ENCODE measurements at regions not wholly inside any gene's neighbourhood (a gene's known extent, or its start where the extent isn't known, plus 50 kb on each side); places are given as distances from the start of the nearest gene placed in this dataset.

GRCh38 chr5:96509721-96510350, 76.8 kb upstream of the PCSK1 start:
- intact Hi-C loops (cut with micrococcal nuclease; ENCODE audit: unreplicated experiment), result no loop called here
- H2AFZ ChIP-seq (ENCODE audit: low read length), result no peak overlapping the region
- no peaks in the 10 kb centered on the region for H3K9me2 ChIP-seq (ENCODE audit: insufficient read depth, low read length)
- TF ChIP-seq EZH2phosphoT487 (IDR thresholded peaks at IDR 0.05; ENCODE audit: borderline replicate concordance, low read depth, low read length), result no peak
- no peak for TF ChIP-seq CTCF (conservative IDR thresholded peaks at IDR 0.05; ENCODE audit: low read length)
- H4K20me1 ChIP-seq (ENCODE audit: insufficient read depth, low read length), result no peaks in the 10 kb centered on the region
- H3K79me2 ChIP-seq (ENCODE audit: insufficient read depth, low read depth, low read length), result no peaks in the 10 kb centered on the region
- ChIA-PET CTCF (ENCODE audit: unreplicated experiment) (no interaction called here), POLR2A (no interaction called here)
- BruUV-seq (replicated peaks), result no TSS peak
- H3K4me2 ChIP-seq (ENCODE audit: low read length), result no peak overlapping the region
- no peak overlapping the region for H3K27ac ChIP-seq (ENCODE audit: low read depth, low read length, poor library complexity, severe bottlenecking)
- no peak overlapping the region for H3K4me3 ChIP-seq (ENCODE audit: low read depth, low read length, poor library complexity, severe bottlenecking)
- H3K4me1 ChIP-seq (ENCODE audit: insufficient read depth, low read length, poor library complexity, severe bottlenecking), result no peaks in the 10 kb centered on the region
- no peak for DNase-seq (ENCODE audit: low spot score)
- no peaks in the 10 kb centered on the region for H3K9me3 ChIP-seq (ENCODE audit: low read length)
- H3K36me3 ChIP-seq (ENCODE audit: insufficient read depth, low read length), result no peaks in the 10 kb centered on the region

GRCh38 chr5:96516631-96517071, 83.6 kb upstream of the PCSK1 start:
- Histone ChIP-seq H3K4me2 (ENCODE audit: low read length) (no peak overlapping the region), H3K9me3 (ENCODE audit: low read length) (no peaks in the 10 kb centered on the region), H3K4me1 (ENCODE audit: insufficient read depth, low read length, poor library complexity, severe bottlenecking) (no peaks in the 10 kb centered on the region), H3K36me3 (ENCODE audit: insufficient read depth, low read length) (no peaks in the 10 kb centered on the region), H3K79me2 (ENCODE audit: insufficient read depth, low read depth, low read length) (no peaks in the 10 kb centered on the region), H3K4me3 (ENCODE audit: low read depth, low read length, poor library complexity, severe bottlenecking) (no peak overlapping the region), H2AFZ (ENCODE audit: low read length) (no peak overlapping the region), H3K27ac (ENCODE audit: low read depth, low read length, poor library complexity, severe bottlenecking) (no peak overlapping the region), H3K9me2 (ENCODE audit: insufficient read depth, low read length) (no peaks in the 10 kb centered on the region), H4K20me1 (ENCODE audit: insufficient read depth, low read length) (no peaks in the 10 kb centered on the region)
- intact Hi-C loops (cut with micrococcal nuclease; ENCODE audit: unreplicated experiment), result no loop called here
- TF ChIP-seq CTCF (conservative IDR thresholded peaks at IDR 0.05; ENCODE audit: low read length) (no peak), EZH2phosphoT487 (IDR thresholded peaks at IDR 0.05; ENCODE audit: borderline replicate concordance, low read depth, low read length) (no peak)
- BruUV-seq (replicated peaks), result no TSS peak
- ChIA-PET CTCF (ENCODE audit: unreplicated experiment) (no interaction called here), POLR2A (interaction anchor here (0.8 kb wide), 1 partner anchor 11 kb away, joined by 3 read pairs; no protein-coding TSS in a partner anchor)
- DNase-seq (ENCODE audit: low spot score), result no peak

GRCh38 chr5:96517295-96517694, 84.2 kb upstream of the PCSK1 start:
- no peak for TF ChIP-seq EZH2phosphoT487 (IDR thresholded peaks at IDR 0.05; ENCODE audit: borderline replicate concordance, low read depth, low read length)
- no peak for TF ChIP-seq CTCF (conservative IDR thresholded peaks at IDR 0.05; ENCODE audit: low read length)
- H3K9me2 ChIP-seq (ENCODE audit: insufficient read depth, low read length), result no peaks in the 10 kb centered on the region

More at GRCh38 chr5:96517295-96517694, 84.2 kb upstream of the PCSK1 start:
- ChIA-PET POLR2A (interaction anchor here (0.8 kb wide), 1 partner anchor 12 kb away, joined by 3 read pairs; no protein-coding TSS in a partner anchor), CTCF (ENCODE audit: unreplicated experiment) (no interaction called here)
- Histone ChIP-seq H3K36me3 (ENCODE audit: insufficient read depth, low read length) (no peaks in the 10 kb centered on the region), H2AFZ (ENCODE audit: low read length) (no peak overlapping the region), H3K79me2 (ENCODE audit: insufficient read depth, low read depth, low read length) (no peaks in the 10 kb centered on the region), H3K4me2 (ENCODE audit: low read length) (no peak overlapping the region), H3K4me1 (ENCODE audit: insufficient read depth, low read length, poor library complexity, severe bottlenecking) (no peaks in the 10 kb centered on the region), H3K27ac (ENCODE audit: low read depth, low read length, poor library complexity, severe bottlenecking) (no peak overlapping the region), H3K9me3 (ENCODE audit: low read length) (no peaks in the 10 kb centered on the region), H4K20me1 (ENCODE audit: insufficient read depth, low read length) (no peaks in the 10 kb centered on the region), H3K4me3 (ENCODE audit: low read depth, low read length, poor library complexity, severe bottlenecking) (no peak overlapping the region)
- DNase-seq (ENCODE audit: low spot score), result no peak
- intact Hi-C loops (cut with micrococcal nuclease; ENCODE audit: unreplicated experiment), result no loop called here
- BruUV-seq (replicated peaks), result no TSS peak

Data from OCI-LY7 (cell line).